ENCODE measurements at regions not wholly inside any gene's neighbourhood (a gene's known extent, or its start where the extent isn't known, plus 50 kb on each side); places are given as distances from the start of the nearest gene placed in this dataset.

GRCh38 chr6:138647006-138647405, 126.6 kb upstream of the CCDC28A start:
- Histone ChIP-seq H3K4me2 (ENCODE audit: insufficient read depth in 1 of 2, low read depth in 2 of 2, low read length in 2 of 2) (no peak overlapping the region), H3K27ac (ENCODE audit: low read depth, low read length) (no peak overlapping the region), H2BK20ac (ENCODE audit: low read length) (no peak overlapping the region), H3K36me3 (ENCODE audit: control insufficient read depth in 2 of 4, insufficient read depth in 4 of 4, low read length in 3 of 4) (no peaks in the 10 kb centered on the region), H3K79me2 (ENCODE audit: control insufficient read depth in 1 of 2, insufficient read depth in 2 of 2, low read length in 2 of 2) (peaks cover 0 to 10% of the 10 kb centered on the region in 2 experiments; a peak in 1 of 4 replicates), H3K23me2 (ENCODE audit: low read depth, low read length) (no peaks in the 10 kb centered on the region), H2AK5ac (ENCODE audit: low read depth, low read length) (no peak overlapping the region), H3K18ac (ENCODE audit: extremely low read depth, low read length) (no peak overlapping the region), H3K4me1 (replicated peaks in 1 of 4; ENCODE audit: control insufficient read depth in 3 of 4, insufficient read depth in 4 of 4, low read length in 3 of 4) (no peaks in the 10 kb centered on the region), H3K27me3 (replicated peaks in 1 of 4; ENCODE audit: control insufficient read depth in 3 of 4, extremely low read depth in 1 of 4, insufficient read depth in 3 of 4, low read length in 3 of 4) (no peaks in the 10 kb centered on the region), H2BK12ac (ENCODE audit: low read depth, low read length) (no peak overlapping the region), H4K5ac (ENCODE audit: insufficient read length, low read depth, low read length) (no peak overlapping the region), H3K56ac (replicated peaks; ENCODE audit: insufficient read length, low read depth, low read length) (no peak overlapping the region), H3K9ac (replicated peaks in 1 of 4; ENCODE audit: extremely low read depth in 1 of 4, low read depth in 3 of 4, low read length in 3 of 4) (no peak overlapping the region), H2BK5ac (ENCODE audit: low read depth, low read length) (no peak overlapping the region), H3K9me3 (ENCODE audit: insufficient read depth in 2 of 2, low read depth in 1 of 2, low read length in 1 of 2) (no peaks in the 10 kb centered on the region), H4K8ac (ENCODE audit: extremely low read depth, insufficient read depth, low read length) (no peak overlapping the region), H2AFZ (ENCODE audit: low read length) (no peak overlapping the region), H3K4ac (replicated peaks; ENCODE audit: insufficient read length, low read depth, low read length) (no peak overlapping the region), H2BK120ac (replicated peaks; ENCODE audit: low read depth, low read length) (no peak overlapping the region), H3K4me3 (ENCODE audit: extremely low read depth in 1 of 4, insufficient read depth in 2 of 4, low read depth in 3 of 4, low read length in 4 of 4) (no peak overlapping the region), H3K14ac (ENCODE audit: insufficient read length) (no peak overlapping the region), H3K79me1 (ENCODE audit: low read depth, low read length) (peaks cover 5% of the 10 kb centered on the region; the same call in 1 of the 2 replicates), H4K20me1 (replicated peaks in 1 of 2; ENCODE audit: control insufficient read depth in 1 of 2, insufficient read depth in 2 of 2, low read length in 2 of 2) (no peaks in the 10 kb centered on the region), H2BK15ac (ENCODE audit: low read length) (no peak overlapping the region), H3K23ac (ENCODE audit: insufficient read length) (no peak overlapping the region), H4K91ac (replicated peaks; ENCODE audit: insufficient read length, low read length) (no peak overlapping the region)
- POLR2A ChIA-PET (ENCODE audit: partially characterized antibody) = interaction anchor here (0.6 to 0.9 kb wide), 2 partner anchors 18 to 55 kb away, joined by 3 read pairs; no protein-coding TSS in a partner anchor
- DNase-seq (ENCODE audit: low read depth in 1 of 2, low spot score in 2 of 2) (no peak), FAIRE-seq (no peak)
- 88% methylated on average over 6 of the region's 6 CpGs; no CpG with 5 or more reads in 1 of the 2 experiments for WGBS, 2 experiments (ENCODE audit: extremely low coverage in 1 of 2, insufficient coverage in 1 of 2, insufficient read length in 1 of 2, insufficient replicate concordance in 2 of 2, low coverage in 1 of 2, low lambda C conversion rate in 2 of 2, missing lambda C conversion rate in 1 of 2)
- CTCF ChIA-PET (ENCODE audit: partially characterized antibody) = interaction anchor here (0.6 to 1.1 kb wide), 2 partner anchors 9 to 126 kb away, joined by 3 to 4 read pairs; no protein-coding TSS in a partner anchor
- TF ChIP-seq SUZ12 (IDR thresholded peaks at IDR 0.05; ENCODE audit: low read length) (no peak), SP1 (IDR thresholded peaks at IDR 0.05; ENCODE audit: low read depth, low read length) (no peak), POLR2AphosphoS5 (IDR thresholded peaks at IDR 0.05; ENCODE audit: low read depth, low read length) (no peak), TAF1 (IDR thresholded peaks at IDR 0.05; ENCODE audit: low read depth, low read length) (no peak), YY1 (IDR thresholded peaks at IDR 0.05; ENCODE audit: low read depth, low read length) (no peak), BACH1 (IDR thresholded peaks at IDR 0.05; ENCODE audit: low read length) (no peak), MAX (IDR thresholded peaks at IDR 0.05) (no peak), CEBPB (IDR thresholded peaks at IDR 0.05; ENCODE audit: low read depth, low read length) (no peak), E2F6 (IDR thresholded peaks at IDR 0.05) (no peak), GABPA (IDR thresholded peaks at IDR 0.05; ENCODE audit: borderline replicate concordance, insufficient read depth, low read length) (no peak), RBBP5 (IDR thresholded peaks at IDR 0.05; ENCODE audit: borderline replicate concordance, low read depth, low read length) (no peak), KDM4A (IDR thresholded peaks at IDR 0.05; ENCODE audit: low read depth, low read length, severe bottlenecking) (no peak), CTBP2 (IDR thresholded peaks at IDR 0.05; ENCODE audit: borderline replicate concordance, insufficient read depth, insufficient read length, low read length) (no peak), ASH2L (IDR thresholded peaks at IDR 0.05; ENCODE audit: low read length) (no peak), CHD2 (IDR thresholded peaks at IDR 0.05; ENCODE audit: low read length) (no peak)
